ENCODE measurements at regions not wholly inside any gene's neighbourhood (a gene's known extent, or its start where the extent isn't known, plus 50 kb on each side); places are given as distances from the start of the nearest gene placed in this dataset.
"Not testable (repeated sequence)": the region's sequence is repeated elsewhere in the genome, so short reads cannot be mapped to it uniquely, and the experiment has no call there.

DNA sequence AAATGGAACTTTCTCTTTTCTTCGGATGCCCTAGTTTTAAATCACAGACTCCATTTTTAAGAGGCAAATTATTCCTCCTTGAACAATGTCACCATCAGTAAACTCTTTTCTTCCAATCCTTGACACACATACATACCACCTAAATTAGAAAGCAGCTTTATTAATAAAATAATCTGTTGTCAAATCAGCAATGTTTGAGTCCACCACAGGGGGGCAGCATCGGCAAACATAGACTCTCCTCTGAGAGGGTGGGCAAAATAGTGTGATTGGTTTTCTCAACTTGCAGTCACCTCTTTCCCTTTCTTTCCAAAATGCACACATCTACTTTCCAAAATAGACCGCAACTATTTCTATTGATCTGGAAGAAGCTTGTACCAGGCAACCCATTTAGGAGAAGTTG, 438.4 kb upstream of the OR4E1 start:
- Histone ChIP-seq H3K27me3 (ENCODE audit: insufficient read depth, low read depth, severe bottlenecking) (peaks cover 65% of the 10 kb centered on the region), H3K4me3 (ENCODE audit: low read depth, low read length) (no peak overlapping the region), H3K9me3 (ENCODE audit: severe bottlenecking) (no peaks in the 10 kb centered on the region), H3K27ac (no peak overlapping the region), H3K36me3 (no peaks in the 10 kb centered on the region)
- DNase-seq: peak; percentile 7
- TF ChIP-seq, protein P1, sequence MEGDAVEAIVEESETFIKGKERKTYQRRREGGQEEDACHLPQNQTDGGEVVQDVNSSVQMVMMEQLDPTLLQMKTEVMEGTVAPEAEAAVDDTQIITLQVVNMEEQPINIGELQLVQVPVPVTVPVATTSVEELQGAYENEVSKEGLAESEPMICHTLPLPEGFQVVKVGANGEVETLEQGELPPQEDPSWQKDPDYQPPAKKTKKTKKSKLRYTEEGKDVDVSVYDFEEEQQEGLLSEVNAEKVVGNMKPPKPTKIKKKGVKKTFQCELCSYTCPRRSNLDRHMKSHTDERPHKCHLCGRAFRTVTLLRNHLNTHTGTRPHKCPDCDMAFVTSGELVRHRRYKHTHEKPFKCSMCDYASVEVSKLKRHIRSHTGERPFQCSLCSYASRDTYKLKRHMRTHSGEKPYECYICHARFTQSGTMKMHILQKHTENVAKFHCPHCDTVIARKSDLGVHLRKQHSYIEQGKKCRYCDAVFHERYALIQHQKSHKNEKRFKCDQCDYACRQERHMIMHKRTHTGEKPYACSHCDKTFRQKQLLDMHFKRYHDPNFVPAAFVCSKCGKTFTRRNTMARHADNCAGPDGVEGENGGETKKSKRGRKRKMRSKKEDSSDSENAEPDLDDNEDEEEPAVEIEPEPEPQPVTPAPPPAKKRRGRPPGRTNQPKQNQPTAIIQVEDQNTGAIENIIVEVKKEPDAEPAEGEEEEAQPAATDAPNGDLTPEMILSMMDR (IDR thresholded peaks at IDR 0.05; ENCODE audit: low read depth, low read length): peak; percentile 54

DNA sequence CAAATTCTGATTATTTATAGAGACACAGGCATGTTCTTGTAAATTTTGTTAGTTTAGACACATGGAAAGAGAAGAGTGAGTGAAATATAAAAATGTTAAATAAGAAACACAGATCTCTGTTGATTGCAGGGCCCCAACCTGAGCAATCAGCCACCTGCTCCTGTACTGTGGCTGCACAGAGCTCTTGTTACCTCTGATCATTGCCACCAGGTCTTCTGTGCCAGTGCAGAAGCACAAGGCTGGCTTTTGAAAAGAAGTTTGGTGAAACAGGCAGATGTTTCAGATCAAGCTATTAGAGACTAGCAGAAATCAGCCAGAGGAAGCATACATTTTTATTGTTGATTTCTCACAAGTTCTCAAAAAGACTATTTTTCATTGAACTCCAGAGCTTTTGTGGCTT, 434.1 kb upstream of the OR4E1 start:
- no peak overlapping the region for H3K27ac ChIP-seq
- H3K4me3 ChIP-seq (ENCODE audit: low read depth, low read length): no peak overlapping the region
- no peaks in the 10 kb centered on the region for H3K9me3 ChIP-seq (ENCODE audit: severe bottlenecking)
- TF ChIP-seq, protein P1 (IDR thresholded peaks at IDR 0.05; ENCODE audit: low read depth, low read length): no peak
- peaks cover 66% of the 10 kb centered on the region for H3K27me3 ChIP-seq (ENCODE audit: insufficient read depth, low read depth, severe bottlenecking)
- DNase-seq: no peak
- no peaks in the 10 kb centered on the region for H3K36me3 ChIP-seq

DNA sequence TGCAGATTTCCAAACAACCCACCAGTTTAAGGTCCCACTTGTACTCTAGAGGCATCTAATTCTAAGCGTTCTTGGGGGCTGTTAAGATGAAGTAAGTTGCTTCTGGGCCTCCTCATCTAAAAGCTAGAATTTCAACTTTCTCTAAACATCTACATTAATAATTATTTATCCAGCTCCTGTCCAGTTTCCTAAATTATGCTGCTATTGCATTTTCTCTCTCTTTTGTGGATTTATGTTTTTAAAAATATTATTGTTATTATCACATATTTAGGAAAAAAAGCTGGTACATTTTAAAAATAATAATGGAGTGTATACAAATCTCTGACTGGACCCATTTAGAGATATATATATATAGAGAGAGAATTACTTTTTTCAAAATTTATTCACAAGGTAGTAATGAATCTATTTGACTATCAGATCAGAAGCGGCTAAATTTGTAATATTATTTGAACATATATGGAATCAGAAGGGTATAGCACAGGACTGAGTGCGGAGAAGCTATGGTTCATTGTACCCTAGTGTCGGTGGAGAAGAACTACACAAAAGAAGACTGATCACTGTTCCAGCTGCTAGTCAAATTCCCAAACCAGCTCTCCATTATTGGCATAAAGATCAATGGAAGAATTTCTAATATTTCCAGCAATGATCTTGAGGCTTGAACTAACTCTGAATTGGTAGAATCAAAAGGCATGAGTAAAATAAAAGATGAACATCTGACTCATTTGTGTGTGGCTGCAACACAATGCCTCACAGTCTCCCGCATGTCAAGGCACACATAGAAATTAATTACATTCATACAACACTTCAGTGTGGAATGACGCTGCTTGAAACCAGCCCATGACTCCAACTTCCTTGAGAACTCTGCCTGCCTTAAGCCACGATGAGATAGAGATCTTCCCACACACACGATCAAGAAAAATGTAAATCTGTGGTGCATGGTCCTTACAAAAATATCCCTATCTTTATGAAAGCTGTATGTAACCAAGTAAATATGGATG, 433.4 kb upstream of the OR4E1 start:
- TF ChIP-seq, protein P1 (IDR thresholded peaks at IDR 0.05; ENCODE audit: low read depth, low read length): no peak
- no peak overlapping the region for H3K4me3 ChIP-seq (ENCODE audit: low read depth, low read length)
- H3K9me3 ChIP-seq (ENCODE audit: severe bottlenecking): no peaks in the 10 kb centered on the region
- DNase-seq: no peak
- H3K27ac ChIP-seq: no peak overlapping the region
- H3K36me3 ChIP-seq: no peaks in the 10 kb centered on the region
- peaks cover 64% of the 10 kb centered on the region for H3K27me3 ChIP-seq (ENCODE audit: insufficient read depth, low read depth, severe bottlenecking)

DNA sequence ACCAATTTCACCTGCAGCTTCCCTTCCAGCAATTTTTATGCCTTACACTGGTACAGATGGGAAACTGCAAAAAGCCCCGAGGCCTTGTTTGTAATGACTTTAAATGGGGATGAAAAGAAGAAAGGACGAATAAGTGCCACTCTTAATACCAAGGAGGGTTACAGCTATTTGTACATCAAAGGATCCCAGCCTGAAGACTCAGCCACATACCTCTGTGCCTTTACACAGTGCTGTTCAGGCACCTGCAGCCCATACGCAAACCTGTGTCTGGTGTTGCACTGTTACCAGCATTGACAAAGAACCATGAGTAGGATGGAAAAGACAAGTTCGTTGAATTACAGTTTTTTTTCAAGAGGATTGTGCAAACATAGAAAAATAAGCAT, 432.0 kb upstream of the OR4E1 start:
- TF ChIP-seq, protein P1 (IDR thresholded peaks at IDR 0.05; ENCODE audit: low read depth, low read length): no peak
- Histone ChIP-seq H3K36me3 (no peaks in the 10 kb centered on the region), H3K27me3 (ENCODE audit: insufficient read depth, low read depth, severe bottlenecking) (peaks cover 66% of the 10 kb centered on the region), H3K9me3 (ENCODE audit: severe bottlenecking) (no peaks in the 10 kb centered on the region), H3K27ac (no peak overlapping the region), H3K4me3 (ENCODE audit: low read depth, low read length) (no peak overlapping the region)
- DNase-seq: no peak

DNA sequence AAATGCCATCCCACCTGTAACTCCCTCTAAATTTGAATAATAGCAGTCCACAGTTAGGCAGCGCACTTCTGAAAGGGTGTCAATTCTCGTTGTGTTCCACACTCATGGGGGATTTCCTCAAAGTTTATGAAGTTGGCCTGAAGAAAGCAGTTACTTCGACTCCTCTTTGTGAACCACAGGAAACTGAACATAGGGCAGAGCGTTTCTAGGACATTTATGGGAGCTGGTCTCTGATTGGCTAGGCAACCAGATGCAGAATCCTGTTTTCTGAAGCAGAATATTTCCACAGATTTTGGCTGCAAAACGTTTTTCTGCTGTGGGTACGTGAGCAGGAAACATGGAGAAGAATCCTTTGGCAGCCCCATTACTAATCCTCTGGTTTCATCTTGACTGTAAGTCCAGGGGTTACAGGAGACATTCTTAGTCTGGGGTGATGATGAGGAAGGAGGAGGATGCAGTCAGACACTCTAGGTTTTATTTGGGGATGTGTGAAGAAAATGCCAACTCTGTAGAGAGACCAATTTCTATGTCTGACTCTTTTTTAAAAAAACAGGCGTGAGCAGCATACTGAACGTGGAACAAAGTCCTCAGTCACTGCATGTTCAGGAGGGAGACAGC, 431.5 kb upstream of the OR4E1 start:
- TF ChIP-seq, protein P1 (IDR thresholded peaks at IDR 0.05; ENCODE audit: low read depth, low read length): no peak

DNA sequence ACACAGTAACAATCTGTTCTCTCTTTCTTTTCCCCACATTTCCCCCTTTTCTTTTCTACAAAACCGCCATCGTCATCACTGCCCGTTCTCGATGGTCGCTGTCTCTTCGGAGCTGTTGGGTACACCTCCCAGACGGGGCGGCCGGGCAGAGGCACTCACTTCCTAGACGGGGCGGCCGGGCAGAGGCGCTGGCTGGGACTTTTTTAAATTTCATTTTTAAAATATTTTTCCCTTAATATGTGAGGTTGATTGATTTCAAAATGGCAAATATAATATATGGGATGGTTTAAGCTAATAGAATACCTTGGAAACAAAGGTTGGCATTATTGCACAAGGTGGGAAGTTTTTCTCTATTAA, 427.1 kb upstream of the OR4E1 start:
- H3K27me3 ChIP-seq (ENCODE audit: insufficient read depth, low read depth, severe bottlenecking): peaks cover 57% of the 10 kb centered on the region
- not testable (repeated sequence) for H3K4me3 ChIP-seq (ENCODE audit: low read depth, low read length); H3K36me3 ChIP-seq; DNase-seq; H3K27ac ChIP-seq; H3K9me3 ChIP-seq (ENCODE audit: severe bottlenecking)

More for the DNA sequence above, 431.5 kb upstream of the OR4E1 start:
- no peaks in the 10 kb centered on the region for H3K9me3 ChIP-seq (ENCODE audit: severe bottlenecking)
- no peak overlapping the region for H3K27ac ChIP-seq
- peaks cover 69% of the 10 kb centered on the region for H3K27me3 ChIP-seq (ENCODE audit: insufficient read depth, low read depth, severe bottlenecking)
- no peak overlapping the region for H3K4me3 ChIP-seq (ENCODE audit: low read depth, low read length)
- no peak for DNase-seq
- no peaks in the 10 kb centered on the region for H3K36me3 ChIP-seq
